ENCODE measurements at regions not wholly inside any gene's neighbourhood (a gene's known extent, or its start where the extent isn't known, plus 50 kb on each side); places are given as distances from the start of the nearest gene placed in this dataset.
A peak's percentile ranks its signal among the peaks of the same experiment; 100 is the strongest.

GRCh38 chr5:10046676-10047075 lies 203.0 kb downstream of the ATPSCKMT start:
- TF ChIP-seq ELK1 (IDR thresholded peaks at IDR 0.05; ENCODE audit: borderline replicate concordance, low read depth, low read length) (no peak), USF2 (IDR thresholded peaks at IDR 0.05; ENCODE audit: low read depth, low read length) (0 out of 2 replicates have a peak, but pooled peaks have one; percentile 19), SMC3 (IDR thresholded peaks at IDR 0.05; ENCODE audit: low read depth, low read length) (no peak), POLR2A (IDR thresholded peaks at IDR 0.05; ENCODE audit: low read depth, low read length) (no peak), CEBPB (IDR thresholded peaks at IDR 0.05; ENCODE audit: low read depth, low read length) (no peak), FOS (IDR thresholded peaks at IDR 0.05; ENCODE audit: low read depth, low read length) (no peak)
- TF ChIP-seq, protein P1, sequence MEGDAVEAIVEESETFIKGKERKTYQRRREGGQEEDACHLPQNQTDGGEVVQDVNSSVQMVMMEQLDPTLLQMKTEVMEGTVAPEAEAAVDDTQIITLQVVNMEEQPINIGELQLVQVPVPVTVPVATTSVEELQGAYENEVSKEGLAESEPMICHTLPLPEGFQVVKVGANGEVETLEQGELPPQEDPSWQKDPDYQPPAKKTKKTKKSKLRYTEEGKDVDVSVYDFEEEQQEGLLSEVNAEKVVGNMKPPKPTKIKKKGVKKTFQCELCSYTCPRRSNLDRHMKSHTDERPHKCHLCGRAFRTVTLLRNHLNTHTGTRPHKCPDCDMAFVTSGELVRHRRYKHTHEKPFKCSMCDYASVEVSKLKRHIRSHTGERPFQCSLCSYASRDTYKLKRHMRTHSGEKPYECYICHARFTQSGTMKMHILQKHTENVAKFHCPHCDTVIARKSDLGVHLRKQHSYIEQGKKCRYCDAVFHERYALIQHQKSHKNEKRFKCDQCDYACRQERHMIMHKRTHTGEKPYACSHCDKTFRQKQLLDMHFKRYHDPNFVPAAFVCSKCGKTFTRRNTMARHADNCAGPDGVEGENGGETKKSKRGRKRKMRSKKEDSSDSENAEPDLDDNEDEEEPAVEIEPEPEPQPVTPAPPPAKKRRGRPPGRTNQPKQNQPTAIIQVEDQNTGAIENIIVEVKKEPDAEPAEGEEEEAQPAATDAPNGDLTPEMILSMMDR (conservative IDR thresholded peaks at IDR 0.05; ENCODE audit: low read depth, low read length) = no peak

Measured in IMR-90 (cell line).